CD4-positive, alpha-beta T cell treated with Interleukin-6 at 100 ng/mL for 8 hours (primary cell): ENCODE measurements at regions not wholly inside any gene's neighbourhood (a gene's known extent, or its start where the extent isn't known, plus 50 kb on each side); places are given as distances from the start of the nearest gene placed in this dataset.
A peak's percentile ranks its signal among the peaks of the same experiment; 100 is the strongest.
"Not testable (repeated sequence)": the region's sequence is repeated elsewhere in the genome, so short reads cannot be mapped to it uniquely, and the experiment has no call there.

Experiments
- DNase-seq: peaks from one replicate; pipeline ENCODE4 v3.0.0-alpha.2; 2020; ENCODE audit warnings: mixed read lengths, low spot score

GRCh38 chr11:36790526-36790925 lies 192.5 kb upstream of the RAG2 start:
- no peak for DNase-seq

- DNase-seq, result no peak
Observed at GRCh38 chr11:36783808-36784207, 185.8 kb upstream of the RAG2 start.

- no peak for DNase-seq
Observed at GRCh38 chr11:36779791-36780190, 181.8 kb upstream of the RAG2 start.

- no peak for DNase-seq
Observed at GRCh38 chr11:36777311-36777710, 179.3 kb upstream of the RAG2 start.

- DNase-seq, result no peak
Observed at GRCh38 chr11:36775756-36776155, 177.7 kb upstream of the RAG2 start.

- DNase-seq, result no peak
Observed at GRCh38 chr11:36775130-36775529, 177.1 kb upstream of the RAG2 start.

- no peak for DNase-seq
Observed at GRCh38 chr11:36774603-36775002, 176.6 kb upstream of the RAG2 start.

- DNase-seq, result no peak
Observed at GRCh38 chr11:36763187-36763586, 165.2 kb upstream of the RAG2 start.

GRCh38 chr11:36757075-36757474 lies 159.0 kb upstream of the RAG2 start:
- DNase-seq, result no peak

- no peak for DNase-seq
Observed at GRCh38 chr11:36753960-36754359, 155.9 kb upstream of the RAG2 start.

GRCh38 chr11:36751996-36752395 lies 154.0 kb upstream of the RAG2 start:
- DNase-seq, result no peak

GRCh38 chr11:36751335-36751781 lies 153.3 kb upstream of the RAG2 start:
- DNase-seq, result no peak

GRCh38 chr11:36750349-36750748 lies 152.3 kb upstream of the RAG2 start:
- DNase-seq, result no peak

GRCh38 chr11:36748836-36749235 lies 150.8 kb upstream of the RAG2 start:
- no peak for DNase-seq

GRCh38 chr11:36746886-36747710 lies 149.1 kb upstream of the RAG2 start:
- DNase-seq, result peak; percentile 75

- DNase-seq, result peak; percentile 33
Observed at GRCh38 chr11:36744375-36745168, 146.5 kb upstream of the RAG2 start.

- no peak for DNase-seq
Observed at GRCh38 chr11:36743039-36743438, 145.0 kb upstream of the RAG2 start.

- no peak for DNase-seq
Observed at GRCh38 chr11:36741515-36741914, 143.5 kb upstream of the RAG2 start.

- DNase-seq, result no peak
Observed at GRCh38 chr11:36738292-36738861, 140.3 kb upstream of the RAG2 start.

GRCh38 chr11:36736103-36736502 lies 138.1 kb upstream of the RAG2 start:
- DNase-seq, result no peak

GRCh38 chr11:36733721-36734120 lies 135.7 kb upstream of the RAG2 start:
- not testable (repeated sequence) for DNase-seq

GRCh38 chr11:36730761-36731160 lies 132.7 kb upstream of the RAG2 start:
- DNase-seq, result no peak

- DNase-seq, result no peak
Observed at GRCh38 chr11:36729825-36730224, 131.8 kb upstream of the RAG2 start.
